ENCODE measurements at regions not wholly inside any gene's neighbourhood (a gene's known extent, or its start where the extent isn't known, plus 50 kb on each side); places are given as distances from the start of the nearest gene placed in this dataset.

DNA sequence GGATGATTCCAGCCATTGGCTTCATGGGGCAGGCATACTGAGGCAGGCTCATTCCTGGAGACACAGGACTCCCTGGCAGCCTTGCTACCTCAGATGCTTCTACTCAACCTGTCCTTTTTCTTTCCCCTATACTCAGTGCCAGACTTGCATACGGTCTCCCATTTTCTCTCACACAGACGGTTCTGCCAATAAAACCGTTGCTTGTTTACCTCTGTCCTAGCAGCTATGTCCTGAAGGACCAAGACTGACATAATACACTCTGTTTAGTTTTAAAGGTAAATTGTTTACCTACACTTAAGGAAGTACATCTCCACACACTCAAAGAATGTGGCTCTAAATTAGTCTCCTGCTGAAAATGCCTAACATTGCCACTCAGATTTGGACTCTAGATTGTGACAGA lies 151.0 kb upstream of the RFX3 start:
- TF ChIP-seq POLR2A (IDR thresholded peaks at IDR 0.05; ENCODE audit: low read depth, low read length) (no peak), TAF1 (IDR thresholded peaks at IDR 0.05; ENCODE audit: borderline replicate concordance, low read depth, low read length) (no peak)
